ENCODE measurements at regions not wholly inside any gene's neighbourhood (a gene's known extent, or its start where the extent isn't known, plus 50 kb on each side); places are given as distances from the start of the nearest gene placed in this dataset.

- H3K4me1 Mint-ChIP-seq = peaks cover 3% of the 10 kb centered on the region
- no peak for DNase-seq
- H3K9me3 Mint-ChIP-seq = peaks cover 2% of the 10 kb centered on the region
- no peak for ATAC-seq (ENCODE audit: low read depth)
- H3K27ac Mint-ChIP-seq = no peak overlapping the region
- H3K36me3 Mint-ChIP-seq = no peaks in the 10 kb centered on the region
- no peaks in the 10 kb centered on the region for H3K27me3 Mint-ChIP-seq
- H3K4me3 Mint-ChIP-seq = no peak overlapping the region
- POLR2A ChIA-PET = no interaction called here
Measured at GRCh38 chr5:3698412-3698811, 102.8 kb downstream of the IRX1 start.

- H3K4me3 Mint-ChIP-seq = no peak overlapping the region
- POLR2A ChIA-PET = interaction anchor here (0.6 kb wide), 1 partner anchor 511 kb away, joined by 3 read pairs; no protein-coding TSS in a partner anchor
- ATAC-seq (ENCODE audit: low read depth) (no peak), DNase-seq (no peak)
- no peaks in the 10 kb centered on the region for H3K27me3 Mint-ChIP-seq
- no peaks in the 10 kb centered on the region for H3K36me3 Mint-ChIP-seq
- H3K27ac Mint-ChIP-seq = no peak overlapping the region
- H3K4me1 Mint-ChIP-seq = peaks cover 3% of the 10 kb centered on the region
- H3K9me3 Mint-ChIP-seq = no peaks in the 10 kb centered on the region
Measured at GRCh38 chr5:3701694-3702093, 106.1 kb downstream of the IRX1 start.

- no peak for DNase-seq
- POLR2A ChIA-PET = no interaction called here
- Mint-ChIP-seq H3K4me1 (peaks cover 3% of the 10 kb centered on the region), H3K27me3 (peaks cover 2% of the 10 kb centered on the region), H3K9me3 (no peaks in the 10 kb centered on the region), H3K27ac (no peak overlapping the region), H3K36me3 (no peaks in the 10 kb centered on the region), H3K4me3 (no peak overlapping the region)
- no peak for ATAC-seq (ENCODE audit: low read depth)
Measured at GRCh38 chr5:3704661-3705060, 109.0 kb downstream of the IRX1 start.

- no peak overlapping the region for H3K27ac Mint-ChIP-seq
Measured at GRCh38 chr5:3709068-3709716, 113.6 kb downstream of the IRX1 start.

GRCh38 chr5:3709717-3710348 is 114.2 kb downstream of the IRX1 start:
- H3K36me3 Mint-ChIP-seq = no peaks in the 10 kb centered on the region
- POLR2A ChIA-PET = no interaction called here
- ATAC-seq (ENCODE audit: low read depth) (no peak), DNase-seq (no peak)
- H3K27ac Mint-ChIP-seq = no peak overlapping the region
- H3K4me1 Mint-ChIP-seq = no peaks in the 10 kb centered on the region
- no peaks in the 10 kb centered on the region for H3K9me3 Mint-ChIP-seq
- H3K4me3 Mint-ChIP-seq = no peak overlapping the region
- H3K27me3 Mint-ChIP-seq = peaks cover 2% of the 10 kb centered on the region

More at GRCh38 chr5:3709068-3709716, 113.6 kb downstream of the IRX1 start:
- DNase-seq (no peak), ATAC-seq (ENCODE audit: low read depth) (no peak)
- Mint-ChIP-seq H3K36me3 (no peaks in the 10 kb centered on the region), H3K27me3 (peaks cover 2% of the 10 kb centered on the region), H3K9me3 (no peaks in the 10 kb centered on the region), H3K4me1 (no peaks in the 10 kb centered on the region), H3K4me3 (no peak overlapping the region)
- POLR2A ChIA-PET = no interaction called here

- H3K27ac Mint-ChIP-seq = no peak overlapping the region
- H3K27me3 Mint-ChIP-seq = no peaks in the 10 kb centered on the region
- no peaks in the 10 kb centered on the region for H3K9me3 Mint-ChIP-seq
- no peak overlapping the region for H3K4me3 Mint-ChIP-seq
- H3K36me3 Mint-ChIP-seq = no peaks in the 10 kb centered on the region
- DNase-seq (no peak), ATAC-seq (ENCODE audit: low read depth) (no peak)
- H3K4me1 Mint-ChIP-seq = no peaks in the 10 kb centered on the region
- POLR2A ChIA-PET = no interaction called here
Measured at GRCh38 chr5:3715062-3715461, 119.4 kb downstream of the IRX1 start.

- POLR2A ChIA-PET = no interaction called here
- no peak overlapping the region for H3K4me3 Mint-ChIP-seq
- H3K27ac Mint-ChIP-seq = no peak overlapping the region
- no peaks in the 10 kb centered on the region for H3K36me3 Mint-ChIP-seq
- no peak for ATAC-seq (ENCODE audit: low read depth)
- H3K9me3 Mint-ChIP-seq = no peaks in the 10 kb centered on the region
- H3K4me1 Mint-ChIP-seq = no peaks in the 10 kb centered on the region
- H3K27me3 Mint-ChIP-seq = no peaks in the 10 kb centered on the region
- no peak for DNase-seq
Measured at GRCh38 chr5:3729631-3730030, 134.0 kb downstream of the IRX1 start.

- H3K9me3 Mint-ChIP-seq = no peaks in the 10 kb centered on the region
- no peaks in the 10 kb centered on the region for H3K27me3 Mint-ChIP-seq
- H3K4me3 Mint-ChIP-seq = no peak overlapping the region
- DNase-seq (no peak), ATAC-seq (ENCODE audit: low read depth) (no peak)
- no peak overlapping the region for H3K27ac Mint-ChIP-seq
- no peaks in the 10 kb centered on the region for H3K4me1 Mint-ChIP-seq
- POLR2A ChIA-PET = no interaction called here
- no peaks in the 10 kb centered on the region for H3K36me3 Mint-ChIP-seq
Measured at GRCh38 chr5:3734632-3735031, 139.0 kb downstream of the IRX1 start.

GRCh38 chr5:3736466-3736865 is 140.8 kb downstream of the IRX1 start:
- Mint-ChIP-seq H3K27ac (no peak overlapping the region), H3K27me3 (no peaks in the 10 kb centered on the region), H3K9me3 (no peaks in the 10 kb centered on the region), H3K4me1 (no peaks in the 10 kb centered on the region), H3K4me3 (no peak overlapping the region), H3K36me3 (no peaks in the 10 kb centered on the region)
- ATAC-seq (ENCODE audit: low read depth) = no peak
- POLR2A ChIA-PET = no interaction called here
- DNase-seq = no peak

- no peak overlapping the region for H3K4me3 Mint-ChIP-seq
- no peak for ATAC-seq (ENCODE audit: low read depth)
- H3K27ac Mint-ChIP-seq = no peak overlapping the region
- H3K4me1 Mint-ChIP-seq = no peaks in the 10 kb centered on the region
- H3K27me3 Mint-ChIP-seq = no peaks in the 10 kb centered on the region
- no peak for DNase-seq
- H3K9me3 Mint-ChIP-seq = peaks cover 1% of the 10 kb centered on the region
- POLR2A ChIA-PET = no interaction called here
- no peaks in the 10 kb centered on the region for H3K36me3 Mint-ChIP-seq
Measured at GRCh38 chr5:3736926-3737325, 141.3 kb downstream of the IRX1 start.

- no peak for DNase-seq
- POLR2A ChIA-PET = no interaction called here
- Mint-ChIP-seq H3K27ac (no peak overlapping the region), H3K9me3 (peaks cover 1% of the 10 kb centered on the region), H3K4me3 (no peak overlapping the region), H3K36me3 (no peaks in the 10 kb centered on the region), H3K27me3 (no peaks in the 10 kb centered on the region), H3K4me1 (no peaks in the 10 kb centered on the region)
- ATAC-seq (ENCODE audit: low read depth) = no peak
Measured at GRCh38 chr5:3738919-3739318, 143.3 kb downstream of the IRX1 start.

- POLR2A ChIA-PET = no interaction called here
- H3K27me3 Mint-ChIP-seq = no peaks in the 10 kb centered on the region
- H3K36me3 Mint-ChIP-seq = no peaks in the 10 kb centered on the region
- H3K9me3 Mint-ChIP-seq = peaks cover 1% of the 10 kb centered on the region
- no peak overlapping the region for H3K27ac Mint-ChIP-seq
- ATAC-seq (ENCODE audit: low read depth) (no peak), DNase-seq (no peak)
- no peak overlapping the region for H3K4me3 Mint-ChIP-seq
- H3K4me1 Mint-ChIP-seq = no peaks in the 10 kb centered on the region
Measured at GRCh38 chr5:3740546-3741373, 145.1 kb downstream of the IRX1 start.

- no peaks in the 10 kb centered on the region for H3K27me3 Mint-ChIP-seq
- H3K4me3 Mint-ChIP-seq = no peak overlapping the region
- POLR2A ChIA-PET = no interaction called here
- no peaks in the 10 kb centered on the region for H3K36me3 Mint-ChIP-seq
- H3K27ac Mint-ChIP-seq = no peak overlapping the region
- no peak for DNase-seq
- peaks cover 1% of the 10 kb centered on the region for H3K9me3 Mint-ChIP-seq
- no peak for ATAC-seq (ENCODE audit: low read depth)
- H3K4me1 Mint-ChIP-seq = no peaks in the 10 kb centered on the region
Measured at GRCh38 chr5:3741374-3741770, 145.7 kb downstream of the IRX1 start.

GRCh38 chr5:3742750-3743149 is 147.1 kb downstream of the IRX1 start:
- no peaks in the 10 kb centered on the region for H3K36me3 Mint-ChIP-seq
- no peak overlapping the region for H3K27ac Mint-ChIP-seq
- ATAC-seq (ENCODE audit: low read depth) = no peak
- H3K4me1 Mint-ChIP-seq = no peaks in the 10 kb centered on the region
- H3K27me3 Mint-ChIP-seq = no peaks in the 10 kb centered on the region
- peaks cover 6% of the 10 kb centered on the region for H3K9me3 Mint-ChIP-seq
- DNase-seq = no peak
- H3K4me3 Mint-ChIP-seq = no peak overlapping the region
- POLR2A ChIA-PET = no interaction called here

Measured in activated naive CD8-positive, alpha-beta T cell treated with anti-CD3 and anti-CD28 coated beads, Interleukin-2, amount 10 ng/mL, durations not matched to agents 7 days and 5 days (primary cell).